ENCODE measurements at regions not wholly inside any gene's neighbourhood (a gene's known extent, or its start where the extent isn't known, plus 50 kb on each side); places are given as distances from the start of the nearest gene placed in this dataset.
A peak's percentile ranks its signal among the peaks of the same experiment; 100 is the strongest.

DNA sequence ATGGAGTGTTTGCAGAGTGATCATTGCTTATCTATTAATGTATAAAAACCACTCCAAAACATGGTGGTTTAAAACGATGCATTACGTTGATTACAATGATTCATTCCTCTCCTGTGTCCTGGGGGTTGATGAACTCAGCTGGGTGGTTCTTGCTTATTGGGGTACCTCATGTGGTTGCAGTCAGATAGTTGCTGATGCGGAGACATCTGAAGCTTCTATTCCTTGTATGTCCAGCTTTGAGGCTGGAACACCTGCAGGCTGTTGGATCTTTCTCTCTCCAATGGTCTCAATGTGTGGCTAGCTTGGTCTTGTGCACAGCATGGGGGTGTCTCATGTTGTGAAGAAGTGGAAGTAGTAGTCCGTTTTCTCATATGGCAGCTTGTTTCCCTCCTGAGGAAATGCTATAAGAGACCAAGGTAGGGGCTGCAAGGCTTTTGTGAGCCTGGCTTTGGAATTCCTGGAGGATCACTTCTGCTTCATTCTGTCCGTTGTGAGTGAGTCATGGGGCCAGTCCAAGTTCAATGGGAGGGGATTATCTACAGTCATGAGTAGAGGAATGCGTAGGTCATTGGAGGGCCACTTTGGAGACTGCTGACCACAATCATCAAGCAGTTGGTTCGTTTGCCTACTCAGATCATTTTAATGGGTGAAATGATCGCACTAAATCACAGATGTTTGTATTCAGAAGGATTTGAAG is 601.0 kb downstream of the SLC4A3 start:
- 57 to 67% (median 64%) methylated on average over 8 of the region's 8 CpGs for WGBS, 4 donors
- DNase-seq = peak in 4 of 7 donors; percentile 18 to 54 (median 24)
- H3K27me3 ChIP-seq = no peaks in the 10 kb centered on the region
- intact Hi-C loops (cut with DNase I) = no loop called here
- H3K4me1 ChIP-seq (replicated peaks in 1 of 2) = no peaks in the 10 kb centered on the region
- H3K9me3 ChIP-seq (replicated peaks in 1 of 3) = no peaks in the 10 kb centered on the region
- H3K27ac ChIP-seq = no peak overlapping the region
- no peak overlapping the region for H3K4me3 ChIP-seq
- no peak for TF ChIP-seq CTCF (IDR thresholded peaks at IDR 0.05)
- TF ChIP-seq POLR2A (IDR thresholded peaks at IDR 0.05) = no peak
- no peaks in the 10 kb centered on the region for H3K36me3 ChIP-seq (replicated peaks in 1 of 2)

- no peaks in the 10 kb centered on the region for H3K9me3 ChIP-seq (replicated peaks in 1 of 3)
- intact Hi-C loops (cut with DNase I) = no loop called here
- H3K4me3 ChIP-seq = no peak overlapping the region
- no peak overlapping the region for H3K27ac ChIP-seq
- DNase-seq = no peak
- H3K36me3 ChIP-seq (replicated peaks in 1 of 2) = no peaks in the 10 kb centered on the region
- TF ChIP-seq CTCF (IDR thresholded peaks at IDR 0.05) (no peak), POLR2A (IDR thresholded peaks at IDR 0.05) (no peak)
- H3K4me1 ChIP-seq (replicated peaks in 1 of 2) = no peaks in the 10 kb centered on the region
- WGBS, 4 donors = 0 to 75% (median 46%) methylated on average over 1 of the region's 1 CpG
- no peaks in the 10 kb centered on the region for H3K27me3 ChIP-seq
Measured at GRCh38 chr2:220240641-220241040, 613.2 kb downstream of the SLC4A3 start.

DNA sequence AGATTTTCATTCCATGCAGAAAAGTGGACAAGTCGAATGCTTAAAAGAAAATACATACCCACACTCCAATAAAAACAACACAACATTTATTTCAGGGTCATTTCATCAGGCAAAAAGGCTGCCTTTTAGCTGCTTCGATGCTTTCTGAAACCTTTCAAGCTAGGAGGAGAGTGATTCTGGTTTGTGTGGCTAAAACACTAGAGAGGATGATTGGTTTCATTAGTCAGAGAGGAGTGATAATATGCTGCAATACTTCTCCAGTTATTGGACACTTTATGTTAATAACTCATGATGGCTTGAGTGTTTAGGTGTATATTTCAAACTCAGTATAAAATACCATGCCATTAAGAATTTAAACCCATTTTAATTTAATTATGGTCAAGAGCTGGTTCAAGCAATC is 614.0 kb downstream of the SLC4A3 start:
- DNase-seq = no peak
- no peak overlapping the region for H3K4me3 ChIP-seq
- H3K4me1 ChIP-seq (replicated peaks in 1 of 2) = no peaks in the 10 kb centered on the region
- H3K9me3 ChIP-seq (replicated peaks in 1 of 3) = no peaks in the 10 kb centered on the region
- no peaks in the 10 kb centered on the region for H3K36me3 ChIP-seq (replicated peaks in 1 of 2)
- 35 to 59% (median 50%) methylated on average over 2 of the region's 2 CpGs for WGBS, 4 donors
- intact Hi-C loops (cut with DNase I) = no loop called here
- no peak for TF ChIP-seq CTCF (IDR thresholded peaks at IDR 0.05)
- no peak for TF ChIP-seq POLR2A (IDR thresholded peaks at IDR 0.05)
- no peaks in the 10 kb centered on the region for H3K27me3 ChIP-seq
- H3K27ac ChIP-seq = no peak overlapping the region

GRCh38 chr2:220243571-220243970 is 616.1 kb downstream of the SLC4A3 start:
- TF ChIP-seq POLR2A (IDR thresholded peaks at IDR 0.05) (no peak), CTCF (IDR thresholded peaks at IDR 0.05) (no peak)
- Histone ChIP-seq H3K4me3 (no peak overlapping the region), H3K9me3 (replicated peaks in 1 of 3) (no peaks in the 10 kb centered on the region), H3K27ac (no peak overlapping the region), H3K36me3 (replicated peaks in 1 of 2) (no peaks in the 10 kb centered on the region), H3K27me3 (no peaks in the 10 kb centered on the region), H3K4me1 (replicated peaks in 1 of 2) (no peaks in the 10 kb centered on the region)
- no peak for DNase-seq
- intact Hi-C loops (cut with DNase I) = no loop called here
